ENCODE measurements at regions not wholly inside any gene's neighbourhood (a gene's known extent, or its start where the extent isn't known, plus 50 kb on each side); places are given as distances from the start of the nearest gene placed in this dataset.
"Not testable (repeated sequence)": the region's sequence is repeated elsewhere in the genome, so short reads cannot be mapped to it uniquely, and the experiment has no call there.

DNA sequence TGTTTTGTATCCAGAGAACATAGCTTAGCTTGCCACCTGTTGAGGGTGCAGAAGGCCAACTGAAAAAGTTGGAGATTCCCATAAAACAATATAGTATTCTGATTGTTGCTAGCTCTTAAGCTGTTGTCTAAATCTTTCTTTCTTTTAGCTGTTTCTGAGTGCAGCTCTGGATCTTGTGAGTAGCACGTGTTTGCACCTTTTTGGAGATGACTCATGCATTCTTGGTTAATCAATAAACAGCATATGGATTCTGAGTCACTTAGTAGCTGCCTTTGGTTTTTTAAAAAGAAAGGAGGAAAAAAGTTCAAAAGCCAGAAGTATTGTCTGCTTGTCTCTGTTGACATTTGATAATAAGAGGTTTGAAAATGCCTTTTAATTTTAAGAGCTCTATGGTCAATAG lies 483.0 kb upstream of the FSIP2 start:
- no peak for DNase-seq (ENCODE audit: extremely low spot score)
- POLR2A ChIA-PET, result no interaction called here
- CTCF ChIA-PET, result interaction anchor here (0.9 to 1.4 kb wide), 3 partner anchors 13 to 24 kb away, joined by 3 to 4 read pairs (median 3); no protein-coding TSS in a partner anchor
- TF ChIP-seq, protein P1, sequence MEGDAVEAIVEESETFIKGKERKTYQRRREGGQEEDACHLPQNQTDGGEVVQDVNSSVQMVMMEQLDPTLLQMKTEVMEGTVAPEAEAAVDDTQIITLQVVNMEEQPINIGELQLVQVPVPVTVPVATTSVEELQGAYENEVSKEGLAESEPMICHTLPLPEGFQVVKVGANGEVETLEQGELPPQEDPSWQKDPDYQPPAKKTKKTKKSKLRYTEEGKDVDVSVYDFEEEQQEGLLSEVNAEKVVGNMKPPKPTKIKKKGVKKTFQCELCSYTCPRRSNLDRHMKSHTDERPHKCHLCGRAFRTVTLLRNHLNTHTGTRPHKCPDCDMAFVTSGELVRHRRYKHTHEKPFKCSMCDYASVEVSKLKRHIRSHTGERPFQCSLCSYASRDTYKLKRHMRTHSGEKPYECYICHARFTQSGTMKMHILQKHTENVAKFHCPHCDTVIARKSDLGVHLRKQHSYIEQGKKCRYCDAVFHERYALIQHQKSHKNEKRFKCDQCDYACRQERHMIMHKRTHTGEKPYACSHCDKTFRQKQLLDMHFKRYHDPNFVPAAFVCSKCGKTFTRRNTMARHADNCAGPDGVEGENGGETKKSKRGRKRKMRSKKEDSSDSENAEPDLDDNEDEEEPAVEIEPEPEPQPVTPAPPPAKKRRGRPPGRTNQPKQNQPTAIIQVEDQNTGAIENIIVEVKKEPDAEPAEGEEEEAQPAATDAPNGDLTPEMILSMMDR (IDR thresholded peaks at IDR 0.05; ENCODE audit: control extremely low read depth, extremely low read depth, low read depth, missing control alignments), result no peak

DNA sequence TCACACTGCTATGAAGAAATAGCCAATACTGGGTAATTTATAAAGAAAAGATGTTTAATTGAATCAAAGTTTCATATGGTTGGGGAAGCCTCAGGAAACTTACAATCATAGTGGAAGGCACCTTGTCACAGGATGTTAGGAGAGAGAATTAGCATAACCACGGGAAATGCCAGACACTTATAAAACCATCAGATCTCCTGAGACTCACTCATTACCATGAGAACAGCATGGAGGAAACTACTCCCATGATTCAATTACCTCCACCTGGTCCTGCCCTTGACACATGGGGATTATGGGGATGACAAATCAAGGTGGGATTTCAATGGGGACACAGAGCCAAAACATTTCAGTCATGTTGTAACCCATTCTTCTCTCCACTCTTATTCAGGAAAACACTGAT lies 472.9 kb upstream of the FSIP2 start:
- TF ChIP-seq, protein P1 (IDR thresholded peaks at IDR 0.05; ENCODE audit: control extremely low read depth, extremely low read depth, low read depth, missing control alignments), result no peak
- POLR2A ChIA-PET, result no interaction called here

DNA sequence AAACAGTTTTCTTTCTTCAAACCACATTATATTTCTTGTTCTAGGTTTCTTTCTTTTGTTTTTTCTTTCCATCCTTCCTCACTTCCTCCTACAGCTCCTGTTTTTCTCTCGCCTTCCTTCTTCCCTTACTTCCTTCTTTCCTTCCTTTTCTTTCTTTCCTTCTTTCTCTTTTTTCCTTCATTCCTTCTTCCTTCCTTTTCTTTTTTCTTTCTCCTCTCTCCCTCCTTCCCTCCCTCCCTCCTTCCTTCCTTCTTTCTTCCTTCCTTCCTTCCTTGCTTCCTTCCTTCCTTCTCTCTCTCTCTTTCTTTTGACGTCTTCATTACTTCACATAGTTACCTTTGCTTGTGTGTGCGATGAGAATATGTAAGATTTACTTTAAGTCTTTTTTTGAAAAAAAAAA lies 470.0 kb upstream of the FSIP2 start:
- DNase-seq (ENCODE audit: extremely low spot score), result no peak
- CTCF ChIA-PET, result no interaction called here
- POLR2A ChIA-PET, result no interaction called here
- TF ChIP-seq, protein P1 (IDR thresholded peaks at IDR 0.05; ENCODE audit: control extremely low read depth, extremely low read depth, low read depth, missing control alignments), result no peak

More for the DNA sequence above, 472.9 kb upstream of the FSIP2 start:
- DNase-seq (ENCODE audit: extremely low spot score), result no peak
- CTCF ChIA-PET, result no interaction called here

DNA sequence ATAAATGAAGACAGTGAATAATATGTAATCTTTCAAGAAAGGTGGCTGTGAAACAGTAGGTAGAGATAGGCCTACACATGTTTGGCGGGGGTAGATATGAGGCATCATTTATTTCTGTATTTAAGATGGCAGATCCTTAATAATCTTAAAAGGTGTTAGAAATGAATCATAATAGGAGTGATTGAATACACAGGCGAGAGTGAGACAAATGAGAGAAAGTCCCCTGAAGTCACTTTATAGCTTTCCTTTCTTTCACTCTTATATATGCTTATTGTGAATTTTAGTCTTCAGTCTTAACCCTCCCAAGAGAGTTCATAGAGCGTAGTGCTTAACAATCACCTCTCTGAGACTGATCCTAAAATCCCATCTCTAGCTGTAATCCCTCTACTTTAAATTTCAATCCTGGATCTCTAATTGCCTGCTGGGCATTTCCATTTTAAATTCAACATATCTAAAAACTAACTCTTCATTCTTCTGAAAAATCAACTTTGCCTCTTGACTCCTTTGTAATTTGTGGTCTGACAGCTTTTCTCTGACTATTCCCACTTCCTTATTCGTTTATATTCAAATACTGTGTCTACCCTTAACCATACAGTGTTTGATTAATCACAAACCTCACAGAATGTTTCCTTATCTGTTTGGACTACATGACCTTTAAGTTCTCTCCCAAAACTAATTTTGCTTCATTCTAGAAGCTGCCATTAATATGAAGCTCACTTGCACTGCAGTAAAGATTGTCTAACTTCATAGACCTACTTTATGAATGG lies 463.7 kb upstream of the FSIP2 start:
- DNase-seq (ENCODE audit: extremely low spot score), result no peak
- ChIA-PET POLR2A (no interaction called here), CTCF (interaction anchor here (3.8 kb wide), 1 partner anchor 17 kb away, joined by 23 read pairs; no protein-coding TSS in a partner anchor)
- TF ChIP-seq, protein P1 (IDR thresholded peaks at IDR 0.05; ENCODE audit: control extremely low read depth, extremely low read depth, low read depth, missing control alignments), result no peak

DNA sequence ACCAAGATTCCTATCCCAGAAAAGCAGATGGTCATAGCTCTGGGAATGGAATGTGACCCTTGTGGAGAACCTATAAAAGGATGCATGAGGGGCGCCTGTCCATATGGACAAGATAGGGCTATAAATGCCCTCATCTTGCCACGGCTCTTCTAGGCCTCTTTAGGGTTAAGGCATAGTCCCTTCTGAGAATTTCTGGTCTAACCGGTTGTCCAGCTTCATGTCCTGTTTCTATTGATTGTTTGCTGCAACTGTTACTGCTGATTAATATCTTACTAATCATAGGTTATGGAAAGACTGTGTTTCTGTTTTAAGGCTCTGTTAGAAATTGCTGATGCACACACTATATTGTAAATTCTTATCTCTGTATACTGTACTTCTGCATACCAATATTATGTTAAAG lies 462.6 kb upstream of the FSIP2 start:
- POLR2A ChIA-PET; DNase-seq (ENCODE audit: extremely low spot score): not testable (repeated sequence)
- CTCF ChIA-PET, result interaction anchor here (3.8 kb wide), 1 partner anchor 16 kb away, joined by 23 read pairs; no protein-coding TSS in a partner anchor

DNA sequence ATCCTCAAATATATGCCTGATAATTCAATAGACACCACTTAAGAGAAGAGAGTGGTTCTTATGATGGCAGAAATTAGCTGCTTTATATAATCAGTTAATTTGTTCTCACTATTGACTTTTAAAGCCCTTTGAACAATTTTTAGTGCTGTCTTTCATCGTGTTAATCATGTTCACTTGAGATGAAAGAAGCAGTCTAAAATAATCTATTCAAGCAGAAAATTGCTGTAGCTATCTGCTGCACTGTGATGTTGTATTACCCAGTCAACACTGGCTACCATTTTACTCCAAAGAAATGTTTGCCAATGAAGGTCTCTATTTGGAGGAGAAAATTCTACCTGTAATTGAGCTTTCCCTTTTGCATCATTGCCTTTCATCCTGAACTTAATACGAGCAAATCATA lies 459.8 kb upstream of the FSIP2 start:
- TF ChIP-seq, protein P1 (IDR thresholded peaks at IDR 0.05; ENCODE audit: control extremely low read depth, extremely low read depth, low read depth, missing control alignments), result no peak
- ChIA-PET CTCF (interaction anchor here (1.3 to 1.7 kb wide), 3 partner anchors 14 to 69 kb away, joined by 3 to 7 read pairs (median 4); no protein-coding TSS in a partner anchor), POLR2A (no interaction called here)
- DNase-seq (ENCODE audit: extremely low spot score), result no peak

DNA sequence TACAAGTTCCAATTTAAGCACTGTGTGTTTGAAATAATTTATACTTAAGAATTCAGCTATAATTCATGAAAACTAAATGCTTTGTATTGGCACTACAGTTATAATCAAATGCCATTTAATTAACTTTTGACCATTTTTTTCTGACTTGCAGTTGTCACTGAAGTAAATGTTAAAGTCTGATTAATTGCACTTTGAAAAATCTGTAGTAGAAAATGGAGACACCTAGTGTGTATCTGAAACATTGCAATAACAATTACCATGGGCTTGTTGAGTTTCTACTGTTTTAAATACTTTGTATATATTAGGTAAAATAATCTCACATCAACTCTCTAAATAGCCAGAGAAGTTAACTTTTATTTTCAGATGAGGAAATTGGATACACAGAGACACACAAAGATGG lies 458.6 kb upstream of the FSIP2 start:
- POLR2A ChIA-PET, result no interaction called here
- no peak for DNase-seq (ENCODE audit: extremely low spot score)
- CTCF ChIA-PET, result interaction anchor here (1.3 to 1.7 kb wide), 3 partner anchors 12 to 70 kb away, joined by 3 to 7 read pairs (median 4); no protein-coding TSS in a partner anchor

More for the DNA sequence above, 458.6 kb upstream of the FSIP2 start:
- TF ChIP-seq, protein P1 (IDR thresholded peaks at IDR 0.05; ENCODE audit: control extremely low read depth, extremely low read depth, low read depth, missing control alignments), result peak; percentile 35

Data from GM10248 (cell line).